ENCODE measurements at regions not wholly inside any gene's neighbourhood (a gene's known extent, or its start where the extent isn't known, plus 50 kb on each side); places are given as distances from the start of the nearest gene placed in this dataset.

DNA sequence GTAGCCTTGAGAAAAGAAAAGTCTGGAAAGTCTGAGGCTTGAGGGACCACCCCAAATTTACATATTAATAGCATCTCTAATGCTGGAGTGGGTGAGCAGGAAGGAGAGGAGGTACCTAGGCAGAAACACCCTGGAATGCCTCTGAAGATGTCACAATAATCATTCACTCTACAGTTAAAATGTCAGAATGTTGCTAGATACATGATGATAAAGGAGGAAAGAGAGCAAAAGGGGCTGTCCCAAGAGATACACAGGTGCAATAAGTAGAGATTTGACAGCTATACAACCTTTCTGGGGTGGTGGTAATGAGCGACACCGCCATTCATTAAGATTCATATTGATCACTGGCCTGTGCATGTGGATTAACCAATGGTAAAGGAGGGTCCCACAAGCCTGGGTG lies 540.5 kb upstream of the FBXO33 start:
- H3K27me3 ChIP-seq: no peaks in the 10 kb centered on the region
- no peak overlapping the region for H3K27ac ChIP-seq
- no peak for DNase-seq
- 81 to 94% (median 89%) methylated on average over 2 of the region's 2 CpGs for WGBS, 5 donors
- H3K9me3 ChIP-seq: no peaks in the 10 kb centered on the region
- H3K36me3 ChIP-seq: no peaks in the 10 kb centered on the region
- H3K4me1 ChIP-seq: no peaks in the 10 kb centered on the region
- intact Hi-C loops (cut with DNase I; ENCODE audit: low total_unique reads): no loop called here
- TF ChIP-seq POLR2AphosphoS5 (IDR thresholded peaks at IDR 0.05) (no peak), POLR2A (IDR thresholded peaks at IDR 0.05) (no peak), CTCF (IDR thresholded peaks at IDR 0.05) (no peak), EP300 (IDR thresholded peaks at IDR 0.05) (no peak)
- no peak overlapping the region for H3K4me3 ChIP-seq

DNA sequence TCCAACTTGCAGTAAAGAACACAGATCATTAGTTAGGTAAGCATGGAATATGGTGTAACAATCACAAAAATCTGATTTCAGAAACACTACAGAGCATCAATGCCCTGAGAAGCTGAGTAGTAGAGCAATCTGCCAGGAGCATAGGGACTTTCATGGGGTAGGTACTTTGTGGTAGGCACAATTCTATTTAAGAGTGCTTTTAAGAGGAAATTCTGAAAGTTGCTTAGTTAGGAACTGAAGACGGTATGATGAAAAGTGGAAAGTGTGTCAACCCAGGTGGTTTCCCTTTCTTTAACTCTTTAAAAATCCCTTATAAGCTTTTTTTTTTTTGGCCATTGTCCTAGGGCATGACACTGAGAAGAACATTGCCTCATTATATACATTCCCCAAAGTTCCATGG lies 535.7 kb upstream of the FBXO33 start:
- no peaks in the 10 kb centered on the region for H3K36me3 ChIP-seq
- H3K27me3 ChIP-seq: no peaks in the 10 kb centered on the region
- peaks cover 0 to 16% (median 8%) of the 10 kb centered on the region in 4 donors for H3K9me3 ChIP-seq
- 85 to 98% (median 92%) methylated on average over 1 of the region's 1 CpG for WGBS, 5 donors
- no peaks in the 10 kb centered on the region for H3K4me1 ChIP-seq
- no peak overlapping the region for H3K4me3 ChIP-seq
- intact Hi-C loops (cut with DNase I; ENCODE audit: low total_unique reads): no loop called here
- no peak overlapping the region for H3K27ac ChIP-seq
- TF ChIP-seq POLR2AphosphoS5 (IDR thresholded peaks at IDR 0.05) (no peak), EP300 (IDR thresholded peaks at IDR 0.05) (no peak), POLR2A (IDR thresholded peaks at IDR 0.05) (no peak)
- DNase-seq: no peak

DNA sequence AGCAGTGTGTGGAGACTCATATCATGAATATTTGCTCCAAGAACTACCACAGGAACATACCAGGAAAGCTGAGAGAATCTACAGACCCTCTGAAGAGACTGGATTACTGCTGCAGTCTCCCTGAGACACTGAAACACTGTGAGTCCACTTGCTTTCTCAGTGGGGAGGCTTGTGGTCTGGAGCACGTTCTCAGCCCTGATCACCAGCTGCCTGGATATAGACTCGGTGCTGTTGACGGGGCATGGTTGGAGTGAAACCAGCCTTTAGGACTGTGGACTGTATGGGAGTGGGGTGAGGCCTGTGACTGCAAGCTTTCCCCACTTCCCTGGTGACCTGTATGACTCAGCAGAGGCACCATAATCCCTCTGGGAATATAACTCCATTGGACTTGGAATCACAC lies 525.8 kb upstream of the FBXO33 start:
- H3K4me1 ChIP-seq: no peaks in the 10 kb centered on the region
- no peak overlapping the region for H3K27ac ChIP-seq
- TF ChIP-seq POLR2A (IDR thresholded peaks at IDR 0.05) (no peak), CTCF (IDR thresholded peaks at IDR 0.05) (no peak), EP300 (IDR thresholded peaks at IDR 0.05) (no peak), POLR2AphosphoS5 (IDR thresholded peaks at IDR 0.05) (no peak)
- no peaks in the 10 kb centered on the region for H3K27me3 ChIP-seq
- DNase-seq: no peak
- peaks cover 0 to 62% (median 29%) of the 10 kb centered on the region in 4 donors for H3K9me3 ChIP-seq
- intact Hi-C loops (cut with DNase I; ENCODE audit: low total_unique reads): no loop called here
- no peaks in the 10 kb centered on the region for H3K36me3 ChIP-seq
- H3K4me3 ChIP-seq: no peak overlapping the region
- 60 to 93% (median 87%) methylated on average over 1 to 3 of the region's 3 CpGs; no CpG with 5 or more reads in 1 of the 5 donors for WGBS, 5 donors

GRCh38 chr14:39957290-39957689 lies 525.1 kb upstream of the FBXO33 start:
- Histone ChIP-seq H3K4me3 (no peak overlapping the region), H3K9me3 (peaks cover 0 to 62% (median 32%) of the 10 kb centered on the region in 4 donors), H3K4me1 (no peaks in the 10 kb centered on the region), H3K36me3 (no peaks in the 10 kb centered on the region), H3K27ac (no peak overlapping the region), H3K27me3 (no peaks in the 10 kb centered on the region)
- intact Hi-C loops (cut with DNase I; ENCODE audit: low total_unique reads): no loop called here
- no peak for DNase-seq
- 55 to 66% (median 62%) methylated on average over 3 of the region's 3 CpGs for WGBS, 5 donors
- TF ChIP-seq CTCF (IDR thresholded peaks at IDR 0.05): no peak
- no peak for TF ChIP-seq EP300 (IDR thresholded peaks at IDR 0.05)
- no peak for TF ChIP-seq POLR2AphosphoS5 (IDR thresholded peaks at IDR 0.05)
- no peak for TF ChIP-seq POLR2A (IDR thresholded peaks at IDR 0.05)

GRCh38 chr14:39956372-39956771 lies 524.1 kb upstream of the FBXO33 start:
- Histone ChIP-seq H3K27me3 (no peaks in the 10 kb centered on the region), H3K4me3 (no peak overlapping the region), H3K4me1 (no peaks in the 10 kb centered on the region), H3K36me3 (no peaks in the 10 kb centered on the region), H3K9me3 (peaks cover 0 to 61% (median 36%) of the 10 kb centered on the region in 4 donors), H3K27ac (no peak overlapping the region)
- DNase-seq: no peak
- WGBS, 5 donors: 87 to 96% (median 94%) methylated on average over 4 of the region's 4 CpGs
- intact Hi-C loops (cut with DNase I; ENCODE audit: low total_unique reads): no loop called here
- no peak for TF ChIP-seq CTCF (IDR thresholded peaks at IDR 0.05)
- no peak for TF ChIP-seq POLR2AphosphoS5 (IDR thresholded peaks at IDR 0.05)
- TF ChIP-seq POLR2A (IDR thresholded peaks at IDR 0.05): no peak
- TF ChIP-seq EP300 (IDR thresholded peaks at IDR 0.05): no peak

Measured in stomach (tissue), 8 donors.